Mesenchymal stem cell (in vitro differentiated cells and primary cell): ENCODE measurements at regions not wholly inside any gene's neighbourhood (a gene's known extent, or its start where the extent isn't known, plus 50 kb on each side); places are given as distances from the start of the nearest gene placed in this dataset.
"Not testable (repeated sequence)": the region's sequence is repeated elsewhere in the genome, so short reads cannot be mapped to it uniquely, and the experiment has no call there.

Experiments
- DNase-seq: peaks from one replicate; pipeline ENCODE4 v3.0.0-alpha.2; 2013
- H2AFZ ChIP-seq: one replicate; pipeline ENCODE4 v1.6.1; 2013; ENCODE audit warnings: low read depth, mild to moderate bottlenecking, control low read depth, inconsistent platforms, low read length, moderate library complexity
- H2AK5ac ChIP-seq: 2 replicates; pipeline ENCODE4 v1.6.1; 2013; ENCODE audit warnings: low read length, moderate library complexity, mild to moderate bottlenecking, inconsistent platforms; ENCODE audit not compliant: severe bottlenecking
- H2BK120ac ChIP-seq: one replicate; pipeline ENCODE4 v1.6.1; 2013; ENCODE audit warnings: low read depth, mild to moderate bottlenecking, inconsistent platforms, low read length, moderate library complexity
- H2BK12ac ChIP-seq, 2 experiments: one replicate each; pipeline ENCODE4 v1.6.1; 2013; ENCODE audit warnings: inconsistent platforms in 2 of 2, low read length in 2 of 2, mild to moderate bottlenecking in 2 of 2, moderate library complexity in 2 of 2, control low read depth in 1 of 2
- H2BK15ac ChIP-seq: one replicate; pipeline ENCODE4 v1.6.1; 2013; ENCODE audit warnings: mild to moderate bottlenecking, low read depth, inconsistent platforms; ENCODE audit not compliant: poor library complexity, severe bottlenecking
- H2BK5ac ChIP-seq: 2 replicates; pipeline ENCODE4 v1.6.1; 2013; ENCODE audit warnings: low read depth, mild to moderate bottlenecking, low read length, control low read depth, inconsistent platforms; ENCODE audit not compliant: poor library complexity, severe bottlenecking
- H3K14ac ChIP-seq, 2 experiments: one replicate each; pipeline ENCODE4 v1.6.1; 2013; ENCODE audit warnings: inconsistent platforms in 2 of 2, low read length in 2 of 2, control low read depth in 1 of 2, mild to moderate bottlenecking in 1 of 2, moderate library complexity in 1 of 2
- H3K18ac ChIP-seq, 2 experiments: one replicate each; pipeline ENCODE4 v1.6.1; 2013; ENCODE audit warnings: inconsistent platforms in 2 of 2, low read length in 2 of 2, control low read depth in 1 of 2, low read depth in 1 of 2, mild to moderate bottlenecking in 1 of 2
- H3K23ac ChIP-seq, 2 experiments: one replicate each; pipeline ENCODE4 v1.6.1; 2013; ENCODE audit warnings: inconsistent platforms in 2 of 2, low read length in 2 of 2, mild to moderate bottlenecking in 2 of 2, moderate library complexity in 2 of 2, control low read depth in 1 of 2
- H3K27ac ChIP-seq: 2 replicates; pipeline ENCODE4 v1.5.1; 2013; ENCODE audit warnings: mild to moderate bottlenecking, moderate library complexity, low read length, control low read depth, inconsistent platforms; ENCODE audit not compliant: poor library complexity, severe bottlenecking
- H3K27me3 ChIP-seq, 2 experiments: 2 replicates each; pipeline versions ENCODE4 v1.6.1 to v1.7.0; 2013; ENCODE audit warnings: low read length in 2 of 2, mild to moderate bottlenecking in 2 of 2, moderate library complexity in 2 of 2, control low read depth in 1 of 2, inconsistent platforms in 1 of 2; ENCODE audit not compliant: control insufficient read depth in 1 of 2, insufficient read depth in 1 of 2
- H3K36me3 ChIP-seq, 2 experiments: 2 replicates each; pipeline versions ENCODE4 v1.6.1 to v1.7.0; 2013; ENCODE audit warnings: low read length in 2 of 2, control low read depth in 1 of 2, inconsistent platforms in 1 of 2, low read depth in 1 of 2, mild to moderate bottlenecking in 1 of 2; ENCODE audit not compliant: insufficient read depth in 2 of 2, control insufficient read depth in 1 of 2
- H3K4ac ChIP-seq, 2 experiments: one replicate each; pipeline ENCODE4 v1.6.1; 2013; ENCODE audit warnings: inconsistent platforms in 2 of 2, low read length in 2 of 2, mild to moderate bottlenecking in 2 of 2, moderate library complexity in 2 of 2, control low read depth in 1 of 2, low read depth in 1 of 2
- H3K4me1 ChIP-seq: 2 replicates; pipeline ENCODE4 v1.6.1; 2013; ENCODE audit warnings: low read depth, low read length, control low read depth; ENCODE audit not compliant: control insufficient read depth, insufficient read depth
- H3K4me2 ChIP-seq: 2 replicates; pipeline ENCODE4 v1.6.1; 2013; ENCODE audit warnings: low read length, mild to moderate bottlenecking, inconsistent platforms; ENCODE audit not compliant: poor library complexity, severe bottlenecking
- H3K4me3 ChIP-seq, 2 experiments: 2 replicates each; pipeline versions ENCODE4 v1.5.1 to v1.7.0; 2013; ENCODE audit warnings: low read length in 2 of 2, mild to moderate bottlenecking in 2 of 2, control low read depth in 1 of 2, low read depth in 1 of 2; ENCODE audit not compliant: insufficient read depth in 1 of 2
- H3K79me1 ChIP-seq: replicated peaks from 2 replicates; pipeline ENCODE4 v1.6.1; 2013; ENCODE audit warnings: mild to moderate bottlenecking, control low read depth, low read length, inconsistent platforms; ENCODE audit not compliant: poor library complexity, severe bottlenecking
- H3K9ac ChIP-seq: 2 replicates; pipeline ENCODE4 v1.7.0; 2013; ENCODE audit warnings: mild to moderate bottlenecking, low read length, moderate library complexity
- H3K9me3 ChIP-seq: 2 replicates; pipeline ENCODE4 v1.7.0; 2013; ENCODE audit warnings: mild to moderate bottlenecking, low read length; ENCODE audit not compliant: control insufficient read depth
- H4K8ac ChIP-seq: one replicate; pipeline ENCODE4 v1.6.1; 2013; ENCODE audit warnings: inconsistent platforms, mild to moderate bottlenecking, low read length, moderate library complexity
- H4K91ac ChIP-seq: one replicate; pipeline ENCODE4 v1.6.1; 2013; ENCODE audit warnings: mild to moderate bottlenecking, low read length, inconsistent platforms
- WGBS: methylation state at CpG from one replicate; pipeline ENCODE4 v1.1.7; 2013; ENCODE audit warnings: mixed read lengths; 5-methylcytosine and 5-hydroxymethylcytosine counted together

GRCh38 chr11:93054881-93055280 lies 85.4 kb downstream of the MTNR1B start:
- H2BK120ac ChIP-seq: no peak overlapping the region
- no peaks in the 10 kb centered on the region for H3K4me1 ChIP-seq
- H4K91ac ChIP-seq: no peak overlapping the region
- H3K79me1 ChIP-seq: no peaks in the 10 kb centered on the region
- H3K18ac ChIP-seq: no peak overlapping the region
- no peak overlapping the region for H2BK12ac ChIP-seq
- no peaks in the 10 kb centered on the region for H3K9me3 ChIP-seq
- no peak overlapping the region for H2AK5ac ChIP-seq
- H3K27ac ChIP-seq: peak overlapping the region; percentile 69
- no peak overlapping the region for H2BK5ac ChIP-seq
- H3K27me3 ChIP-seq: no peaks in the 10 kb centered on the region
- no peak overlapping the region for H3K4me2 ChIP-seq
- no peak overlapping the region for H2AFZ ChIP-seq
- H2BK15ac ChIP-seq: no peak overlapping the region
- WGBS: 0% methylated on average over 2 of the region's 2 CpGs
- peak overlapping the region; percentile 46 for H3K9ac ChIP-seq
- H3K4ac ChIP-seq: no peak overlapping the region
- no peak overlapping the region for H3K23ac ChIP-seq
- H4K8ac ChIP-seq: no peak overlapping the region
- peak; percentile 93 for DNase-seq
- no peaks in the 10 kb centered on the region for H3K36me3 ChIP-seq
- H3K4me3 ChIP-seq: no peak overlapping the region
- H3K14ac ChIP-seq: no peak overlapping the region

- H3K9me3 ChIP-seq: no peaks in the 10 kb centered on the region
- no peaks in the 10 kb centered on the region for H3K36me3 ChIP-seq
- peak overlapping the region in 1 of 2 experiments; percentile 35 for H3K4ac ChIP-seq
- H3K14ac ChIP-seq: no peak overlapping the region
- H2BK15ac ChIP-seq: no peak overlapping the region
- peaks cover 2% of the 10 kb centered on the region for H3K4me1 ChIP-seq
- H3K18ac ChIP-seq: peak overlapping the region in 1 of 2 experiments; percentile 16
- peak overlapping the region; percentile 78 for H3K27ac ChIP-seq
- H3K4me2 ChIP-seq: no peak overlapping the region
- H4K8ac ChIP-seq: no peak overlapping the region
- H2BK5ac ChIP-seq: no peak overlapping the region
- H4K91ac ChIP-seq: no peak overlapping the region
- H2BK120ac ChIP-seq: no peak overlapping the region
- peak overlapping the region; percentile 31 for H2AK5ac ChIP-seq
- H3K4me3 ChIP-seq: no peak overlapping the region
- H3K23ac ChIP-seq: no peak overlapping the region
- no peaks in the 10 kb centered on the region for H3K27me3 ChIP-seq
- no peak overlapping the region for H3K9ac ChIP-seq
- H2AFZ ChIP-seq: no peak overlapping the region
- peak overlapping the region in 1 of 2 experiments; percentile 50 for H2BK12ac ChIP-seq
- peak; percentile 85 for DNase-seq
- H3K79me1 ChIP-seq: no peaks in the 10 kb centered on the region
- WGBS: 31% methylated on average over 5 of the region's 6 CpGs
Measured at GRCh38 chr11:93059117-93059957, 89.9 kb downstream of the MTNR1B start.

DNA sequence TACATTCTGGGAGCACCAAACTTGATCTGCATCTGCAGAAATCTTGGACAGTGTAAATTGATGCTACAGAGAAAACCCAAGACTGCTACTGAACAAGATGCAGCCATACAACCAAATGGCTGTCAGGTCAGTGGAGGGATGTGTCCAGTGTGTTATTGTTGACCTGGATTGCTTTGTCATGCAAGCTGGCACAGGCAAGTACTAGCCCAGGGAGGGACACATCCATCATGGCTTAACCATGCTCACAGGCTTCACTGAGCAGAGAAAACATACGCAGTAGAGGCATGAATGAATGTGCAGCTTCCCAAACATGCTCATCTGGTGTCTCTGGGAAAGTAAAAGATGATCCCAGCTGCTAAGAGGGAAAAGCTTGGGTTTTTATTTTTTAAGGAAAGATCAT lies 93.6 kb downstream of the MTNR1B start:
- Histone ChIP-seq H3K23ac (no peak overlapping the region), H3K4me1 (peaks cover 2% of the 10 kb centered on the region), H3K27ac (no peak overlapping the region), H3K79me1 (no peaks in the 10 kb centered on the region), H3K27me3 (no peaks in the 10 kb centered on the region), H3K4me3 (no peak overlapping the region), H3K4ac (no peak overlapping the region), H3K9me3 (no peaks in the 10 kb centered on the region), H2BK12ac (no peak overlapping the region), H3K18ac (no peak overlapping the region), H4K8ac (no peak overlapping the region), H3K4me2 (no peak overlapping the region), H2BK5ac (no peak overlapping the region), H4K91ac (no peak overlapping the region), H2BK120ac (no peak overlapping the region), H2BK15ac (no peak overlapping the region), H2AFZ (no peak overlapping the region), H3K36me3 (no peaks in the 10 kb centered on the region), H2AK5ac (no peak overlapping the region), H3K9ac (no peak overlapping the region), H3K14ac (no peak overlapping the region)
- 100% methylated on average over 1 of the region's 1 CpG for WGBS
- no peak for DNase-seq

DNA sequence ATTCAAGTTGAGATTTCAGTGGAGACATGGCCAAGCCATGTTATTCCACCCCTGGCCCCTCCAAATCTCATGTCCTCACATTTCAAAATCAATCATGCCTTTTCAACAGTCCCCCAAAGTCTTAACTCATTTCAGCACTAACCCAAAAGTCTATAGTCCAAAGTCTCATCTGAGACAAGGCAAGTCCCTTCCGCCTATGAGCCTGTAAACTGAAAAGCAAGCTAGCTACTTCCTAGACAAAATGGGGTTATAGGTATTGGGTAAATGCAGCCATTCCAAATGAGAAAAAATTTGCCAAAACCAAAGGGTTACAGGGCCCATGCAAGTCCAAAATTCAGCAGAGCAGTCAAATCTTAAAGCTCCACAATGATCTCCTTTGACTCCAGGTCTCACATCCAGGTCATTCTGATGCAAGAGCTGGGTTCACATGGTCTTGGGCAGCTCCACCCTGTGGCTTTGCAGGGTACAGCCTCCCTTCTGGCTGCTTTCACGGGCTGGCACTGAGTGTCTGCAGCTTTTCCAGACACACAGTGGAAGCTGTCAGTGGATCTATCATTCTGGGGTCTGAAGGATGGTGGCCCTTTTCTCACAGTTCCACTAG lies 95.7 kb downstream of the MTNR1B start:
- DNase-seq, H3K14ac ChIP-seq: not testable (repeated sequence)
- WGBS: 90% methylated on average over 1 of the region's 2 CpGs

More for the DNA sequence above, 95.7 kb downstream of the MTNR1B start:
- not testable (repeated sequence) for H3K27me3 ChIP-seq, H2BK15ac ChIP-seq, H3K4me3 ChIP-seq, H3K79me1 ChIP-seq, H2BK120ac ChIP-seq, H4K91ac ChIP-seq, H4K8ac ChIP-seq, H3K4ac ChIP-seq, H2AK5ac ChIP-seq, H3K4me1 ChIP-seq, H2BK12ac ChIP-seq, H3K9me3 ChIP-seq, H3K4me2 ChIP-seq, H3K23ac ChIP-seq, H3K18ac ChIP-seq, H3K9ac ChIP-seq, H3K27ac ChIP-seq, H3K36me3 ChIP-seq, H2AFZ ChIP-seq, H2BK5ac ChIP-seq
